ENCODE measurements at regions not wholly inside any gene's neighbourhood (a gene's known extent, or its start where the extent isn't known, plus 50 kb on each side); places are given as distances from the start of the nearest gene placed in this dataset.

GRCh38 chr18:57210716-57211411 is 64.0 kb downstream of the BOD1L2 start:
- DNase-seq (ENCODE audit: low spot score): no peak
- Histone ChIP-seq H3K27ac (no peak overlapping the region), H3K4me3 (no peak overlapping the region)
- no peak for TF ChIP-seq CTCF (IDR thresholded peaks at IDR 0.05)

- no peak for DNase-seq (ENCODE audit: low spot score)
- H3K27ac ChIP-seq: no peak overlapping the region
- H3K4me3 ChIP-seq: no peak overlapping the region
- no peak for TF ChIP-seq CTCF (IDR thresholded peaks at IDR 0.05)
These were observed 64.5 kb downstream of the BOD1L2 start for GRCh38 chr18:57211412-57211750.

GRCh38 chr18:57211776-57212175 is 64.9 kb downstream of the BOD1L2 start:
- DNase-seq (ENCODE audit: low spot score): no peak
- no peak for TF ChIP-seq CTCF (IDR thresholded peaks at IDR 0.05)

GRCh38 chr18:57212678-57213077 is 65.8 kb downstream of the BOD1L2 start:
- H3K4me3 ChIP-seq: no peak overlapping the region
- no peak overlapping the region for H3K27ac ChIP-seq
- DNase-seq (ENCODE audit: low spot score): no peak
- no peak for TF ChIP-seq CTCF (IDR thresholded peaks at IDR 0.05)

More at GRCh38 chr18:57211776-57212175, 64.9 kb downstream of the BOD1L2 start:
- Histone ChIP-seq H3K27ac (no peak overlapping the region), H3K4me3 (no peak overlapping the region)

- H3K4me3 ChIP-seq: no peak overlapping the region
- TF ChIP-seq CTCF (IDR thresholded peaks at IDR 0.05): no peak
- no peak for DNase-seq (ENCODE audit: low spot score)
- no peak overlapping the region for H3K27ac ChIP-seq
These were observed 68.1 kb downstream of the BOD1L2 start for GRCh38 chr18:57214976-57215375.

GRCh38 chr18:57218281-57218680 is 71.4 kb downstream of the BOD1L2 start:
- DNase-seq (ENCODE audit: low spot score): no peak
- TF ChIP-seq CTCF (IDR thresholded peaks at IDR 0.05): no peak
- H3K4me3 ChIP-seq: no peak overlapping the region

GRCh38 chr18:57219964-57220363 is 73.1 kb downstream of the BOD1L2 start:
- H3K27ac ChIP-seq: no peak overlapping the region
- no peak overlapping the region for H3K4me3 ChIP-seq
- no peak for DNase-seq (ENCODE audit: low spot score)
- no peak for TF ChIP-seq CTCF (IDR thresholded peaks at IDR 0.05)

More at GRCh38 chr18:57218281-57218680, 71.4 kb downstream of the BOD1L2 start:
- no peak overlapping the region for H3K27ac ChIP-seq

All from coronary artery (tissue), 2 donors.